ENCODE measurements at regions not wholly inside any gene's neighbourhood (a gene's known extent, or its start where the extent isn't known, plus 50 kb on each side); places are given as distances from the start of the nearest gene placed in this dataset.

GRCh38 chr5:67488885-67489284 lies 292.3 kb upstream of the CD180 start (continued):
- TF ChIP-seq, protein P1, sequence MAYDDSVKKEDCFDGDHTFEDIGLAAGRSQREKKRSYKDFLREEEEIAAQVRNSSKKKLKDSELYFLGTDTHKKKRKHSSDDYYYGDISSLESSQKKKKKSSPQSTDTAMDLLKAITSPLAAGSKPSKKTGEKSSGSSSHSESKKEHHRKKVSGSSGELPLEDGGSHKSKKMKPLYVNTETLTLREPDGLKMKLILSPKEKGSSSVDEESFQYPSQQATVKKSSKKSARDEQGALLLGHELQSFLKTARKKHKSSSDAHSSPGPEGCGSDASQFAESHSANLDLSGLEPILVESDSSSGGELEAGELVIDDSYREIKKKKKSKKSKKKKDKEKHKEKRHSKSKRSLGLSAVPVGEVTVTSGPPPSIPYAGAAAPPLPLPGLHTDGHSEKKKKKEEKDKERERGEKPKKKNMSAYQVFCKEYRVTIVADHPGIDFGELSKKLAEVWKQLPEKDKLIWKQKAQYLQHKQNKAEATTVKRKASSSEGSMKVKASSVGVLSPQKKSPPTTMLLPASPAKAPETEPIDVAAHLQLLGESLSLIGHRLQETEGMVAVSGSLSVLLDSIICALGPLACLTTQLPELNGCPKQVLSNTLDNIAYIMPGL (CRISPR knock-in tag; IDR thresholded peaks at IDR 0.05; ENCODE audit: borderline replicate concordance), result no peak
- TF ChIP-seq FOXS1 (CRISPR knock-in tag; IDR thresholded peaks at IDR 0.05) (no peak), EP300 (IDR thresholded peaks at IDR 0.05) (no peak), PBX3 (IDR thresholded peaks at IDR 0.05) (no peak), CBX2 (IDR thresholded peaks at IDR 0.05; ENCODE audit: borderline replicate concordance, low read depth) (no peak), BHLHE40 (IDR thresholded peaks at IDR 0.05; ENCODE audit: low read depth, low read length) (no peak), TP53 (CRISPR knock-in tag; IDR thresholded peaks at IDR 0.05) (no peak)

DNA sequence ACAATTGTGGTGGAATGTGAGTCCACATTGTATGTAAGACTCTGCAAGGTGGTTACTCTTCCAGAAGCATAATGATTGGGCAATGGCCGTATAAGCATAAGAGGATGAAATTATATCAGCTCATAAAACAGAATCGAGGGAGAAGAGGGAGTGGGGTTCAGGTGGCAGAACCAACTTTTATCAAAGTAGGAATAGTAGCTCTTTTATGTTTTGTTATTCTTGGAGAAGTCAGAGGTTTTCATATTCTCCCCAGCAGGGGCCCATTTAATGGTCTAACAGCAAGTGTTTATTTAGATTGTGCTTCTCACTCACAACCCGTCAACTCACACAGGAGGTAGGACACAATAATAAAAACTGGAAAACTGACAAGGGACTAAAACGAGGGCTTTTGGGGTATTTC lies 291.3 kb upstream of the CD180 start:
- POLR2A ChIA-PET, result no interaction called here
- CTCF ChIA-PET, result interaction anchor here (0.6 kb wide), 1 partner anchor 30 kb away, joined by 3 read pairs; no protein-coding TSS in a partner anchor
- TF ChIP-seq RAD21 (conservative IDR thresholded peaks at IDR 0.05 in 1 of 2, IDR thresholded peaks at IDR 0.05 in 1 of 2) (no peak), FOSL2 (IDR thresholded peaks at IDR 0.05) (no peak), FOSL2 (CRISPR knock-in tag; IDR thresholded peaks at IDR 0.05) (no peak), HES2 (IDR thresholded peaks at IDR 0.05) (no peak), POLR2A (IDR thresholded peaks at IDR 0.05; ENCODE audit: low read length) (no peak), GATA3 (IDR thresholded peaks at IDR 0.05; ENCODE audit: borderline replicate concordance) (no peak), PHF8 (IDR thresholded peaks at IDR 0.05; ENCODE audit: borderline replicate concordance, low read depth) (no peak), NPAS2 (CRISPR knock-in tag; IDR thresholded peaks at IDR 0.05; ENCODE audit: borderline replicate concordance) (no peak)
- WGBS (ENCODE audit: missing lambda C conversion rate), result 40% methylated on average over 4 of the region's 4 CpGs
- no peaks in the 10 kb centered on the region for H3K9me3 ChIP-seq
- ATAC-seq, result no peak
- no peak overlapping the region for H3K27ac ChIP-seq
- H3K4me3 ChIP-seq, result no peak overlapping the region
- FAIRE-seq, result no peak
- H3K4me2 ChIP-seq, result no peak overlapping the region
- DNase-seq (ENCODE audit: low read depth in 1 of 2, low spot score in 1 of 2), result no peak
- no peaks in the 10 kb centered on the region for H3K4me1 ChIP-seq

DNA sequence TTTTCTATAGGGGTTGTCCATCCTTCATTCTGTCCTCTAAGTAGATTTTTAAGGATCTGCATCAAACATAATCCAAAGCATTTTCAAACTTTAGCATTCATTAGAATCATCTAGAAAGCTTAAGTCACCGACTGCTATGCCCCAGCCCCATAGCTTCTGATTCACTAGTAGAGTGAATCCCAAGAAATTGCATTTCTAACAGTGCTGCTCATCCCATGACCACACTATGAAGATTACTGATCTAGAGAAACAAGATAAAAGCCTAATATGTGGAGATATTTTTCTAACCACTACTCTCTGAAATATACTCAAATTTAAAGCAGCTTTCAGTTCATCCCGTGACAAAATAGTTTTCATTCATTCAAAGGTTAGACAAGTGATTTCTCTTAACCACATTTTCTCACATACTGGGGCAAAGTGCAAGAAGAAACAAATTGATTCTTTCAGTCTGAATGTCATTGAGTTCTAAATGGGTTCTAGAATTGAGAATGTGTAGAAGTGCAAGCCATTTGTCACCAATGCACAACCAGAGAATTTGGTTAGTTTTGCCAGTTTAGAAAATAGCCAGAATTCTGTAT lies 286.9 kb upstream of the CD180 start:
- Histone ChIP-seq H3K27ac (no peak overlapping the region), H3K9me3 (no peaks in the 10 kb centered on the region), H3K4me3 (no peak overlapping the region), H3K4me1 (no peaks in the 10 kb centered on the region), H3K4me2 (no peak overlapping the region)
- TF ChIP-seq JUN (IDR thresholded peaks at IDR 0.05) (no peak), ZFP36 (IDR thresholded peaks at IDR 0.05; ENCODE audit: borderline replicate concordance, partially characterized antibody) (no peak), HES2 (IDR thresholded peaks at IDR 0.05) (no peak), CBX2 (IDR thresholded peaks at IDR 0.05; ENCODE audit: borderline replicate concordance, low read depth) (no peak), SREBF2 (IDR thresholded peaks at IDR 0.05) (no peak), RFX5 (IDR thresholded peaks at IDR 0.05) (no peak), MAFK (IDR thresholded peaks at IDR 0.05; ENCODE audit: partially characterized antibody) (no peak), NFE2L2 (conservative IDR thresholded peaks at IDR 0.05; ENCODE audit: low read length) (no peak), TP53 (CRISPR knock-in tag; IDR thresholded peaks at IDR 0.05) (no peak), NR3C1 (IDR thresholded peaks at IDR 0.05) (no peak), EP300 (IDR thresholded peaks at IDR 0.05) (no peak), EHF (CRISPR knock-in tag; IDR thresholded peaks at IDR 0.05) (no peak), FOXS1 (CRISPR knock-in tag; IDR thresholded peaks at IDR 0.05) (no peak), HDAC2 (IDR thresholded peaks at IDR 0.05) (no peak), ELK1 (IDR thresholded peaks at IDR 0.05; ENCODE audit: low read depth, low read length) (no peak), CHD4 (IDR thresholded peaks at IDR 0.05; ENCODE audit: borderline replicate concordance) (no peak), SMC3 (IDR thresholded peaks at IDR 0.05) (no peak)
- TF ChIP-seq, protein P2, sequence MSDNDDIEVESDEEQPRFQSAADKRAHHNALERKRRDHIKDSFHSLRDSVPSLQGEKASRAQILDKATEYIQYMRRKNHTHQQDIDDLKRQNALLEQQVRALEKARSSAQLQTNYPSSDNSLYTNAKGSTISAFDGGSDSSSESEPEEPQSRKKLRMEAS (IDR thresholded peaks at IDR 0.05), result no peak
- TF ChIP-seq, protein P3, sequence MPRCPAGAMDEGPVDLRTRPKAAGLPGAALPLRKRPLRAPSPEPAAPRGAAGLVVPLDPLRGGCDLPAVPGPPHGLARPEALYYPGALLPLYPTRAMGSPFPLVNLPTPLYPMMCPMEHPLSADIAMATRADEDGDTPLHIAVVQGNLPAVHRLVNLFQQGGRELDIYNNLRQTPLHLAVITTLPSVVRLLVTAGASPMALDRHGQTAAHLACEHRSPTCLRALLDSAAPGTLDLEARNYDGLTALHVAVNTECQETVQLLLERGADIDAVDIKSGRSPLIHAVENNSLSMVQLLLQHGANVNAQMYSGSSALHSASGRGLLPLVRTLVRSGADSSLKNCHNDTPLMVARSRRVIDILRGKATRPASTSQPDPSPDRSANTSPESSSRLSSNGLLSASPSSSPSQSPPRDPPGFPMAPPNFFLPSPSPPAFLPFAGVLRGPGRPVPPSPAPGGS (IDR thresholded peaks at IDR 0.05), result no peak
- TF ChIP-seq, protein P4, sequence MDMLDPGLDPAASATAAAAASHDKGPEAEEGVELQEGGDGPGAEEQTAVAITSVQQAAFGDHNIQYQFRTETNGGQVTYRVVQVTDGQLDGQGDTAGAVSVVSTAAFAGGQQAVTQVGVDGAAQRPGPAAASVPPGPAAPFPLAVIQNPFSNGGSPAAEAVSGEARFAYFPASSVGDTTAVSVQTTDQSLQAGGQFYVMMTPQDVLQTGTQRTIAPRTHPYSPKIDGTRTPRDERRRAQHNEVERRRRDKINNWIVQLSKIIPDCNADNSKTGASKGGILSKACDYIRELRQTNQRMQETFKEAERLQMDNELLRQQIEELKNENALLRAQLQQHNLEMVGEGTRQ (IDR thresholded peaks at IDR 0.05), result no peak
- FAIRE-seq (no peak), DNase-seq (ENCODE audit: low read depth in 1 of 2, low spot score in 1 of 2) (no peak), ATAC-seq (no peak)
- WGBS (ENCODE audit: missing lambda C conversion rate), result 8% methylated on average over 2 of the region's 2 CpGs
- POLR2A ChIA-PET, result no interaction called here
- CTCF ChIA-PET, result no interaction called here
